Stimulated activated memory B cell treated with anti-CD40 and anti-IgM and Interleukin-4, amounts not matched to agents 10 μg/mL and 1 μg/mL and 100 μg/mL, for 72 hours (primary cell): ENCODE measurements at regions not wholly inside any gene's neighbourhood (a gene's known extent, or its start where the extent isn't known, plus 50 kb on each side); places are given as distances from the start of the nearest gene placed in this dataset.
"Not testable (repeated sequence)": the region's sequence is repeated elsewhere in the genome, so short reads cannot be mapped to it uniquely, and the experiment has no call there.

ENCODE experiments used
- ATAC-seq: fragments of 150-1000 bp; cut with Tn5 transposase; 2 replicates; pipeline ENCODE4 v1.10.0; 2021
- H3K27ac Mint-ChIP-seq: one replicate; pipeline ENCODE4 v1.8.0; 2022; ENCODE audit warnings: mild to moderate bottlenecking, mixed read lengths
- H3K27me3 Mint-ChIP-seq: one replicate; pipeline ENCODE4 v1.8.0; 2022; ENCODE audit warnings: mixed read lengths
- H3K36me3 Mint-ChIP-seq: one replicate; pipeline ENCODE4 v1.8.0; 2022; ENCODE audit warnings: mixed read lengths
- H3K4me1 Mint-ChIP-seq: one replicate; pipeline ENCODE4 v1.8.0; 2022; ENCODE audit warnings: mixed read lengths
- H3K4me3 Mint-ChIP-seq: one replicate; pipeline ENCODE4 v1.8.0; 2022; ENCODE audit warnings: mild to moderate bottlenecking, moderate library complexity, mixed read lengths
- H3K9me3 Mint-ChIP-seq: one replicate; pipeline ENCODE4 v1.8.0; 2022; ENCODE audit warnings: mixed read lengths

- Mint-ChIP-seq H3K4me3 (no peak overlapping the region), H3K9me3 (no peaks in the 10 kb centered on the region), H3K27ac (no peak overlapping the region), H3K4me1 (no peaks in the 10 kb centered on the region), H3K27me3 (no peaks in the 10 kb centered on the region), H3K36me3 (no peaks in the 10 kb centered on the region)
- no peak for ATAC-seq
Observed at GRCh38 chr7:110253093-110253492, 837.8 kb upstream of the LRRN3 start.

GRCh38 chr7:110257673-110258072 is 833.3 kb upstream of the LRRN3 start:
- H3K27me3 Mint-ChIP-seq = no peaks in the 10 kb centered on the region
- no peak for ATAC-seq
- H3K4me3 Mint-ChIP-seq = no peak overlapping the region
- H3K4me1 Mint-ChIP-seq = no peaks in the 10 kb centered on the region
- H3K27ac Mint-ChIP-seq = no peak overlapping the region
- no peaks in the 10 kb centered on the region for H3K36me3 Mint-ChIP-seq
- no peaks in the 10 kb centered on the region for H3K9me3 Mint-ChIP-seq

GRCh38 chr7:110262251-110262650 is 828.7 kb upstream of the LRRN3 start:
- no peaks in the 10 kb centered on the region for H3K9me3 Mint-ChIP-seq
- no peak for ATAC-seq
- no peaks in the 10 kb centered on the region for H3K4me1 Mint-ChIP-seq
- H3K36me3 Mint-ChIP-seq = no peaks in the 10 kb centered on the region
- no peak overlapping the region for H3K4me3 Mint-ChIP-seq
- no peaks in the 10 kb centered on the region for H3K27me3 Mint-ChIP-seq
- H3K27ac Mint-ChIP-seq = no peak overlapping the region

GRCh38 chr7:110264288-110264687 is 826.6 kb upstream of the LRRN3 start:
- H3K4me3 Mint-ChIP-seq = no peak overlapping the region
- no peaks in the 10 kb centered on the region for H3K27me3 Mint-ChIP-seq
- no peak overlapping the region for H3K27ac Mint-ChIP-seq
- no peaks in the 10 kb centered on the region for H3K4me1 Mint-ChIP-seq
- peaks cover 3% of the 10 kb centered on the region for H3K9me3 Mint-ChIP-seq
- no peak for ATAC-seq
- no peaks in the 10 kb centered on the region for H3K36me3 Mint-ChIP-seq

GRCh38 chr7:110281362-110281761 is 809.6 kb upstream of the LRRN3 start:
- Mint-ChIP-seq H3K4me1 (no peaks in the 10 kb centered on the region), H3K27ac (no peak overlapping the region), H3K4me3 (no peak overlapping the region), H3K27me3 (no peaks in the 10 kb centered on the region), H3K9me3 (no peaks in the 10 kb centered on the region), H3K36me3 (no peaks in the 10 kb centered on the region)
- no peak for ATAC-seq

GRCh38 chr7:110283056-110283455 is 807.9 kb upstream of the LRRN3 start:
- no peaks in the 10 kb centered on the region for H3K36me3 Mint-ChIP-seq
- ATAC-seq = no peak

GRCh38 chr7:110291430-110291829 is 799.5 kb upstream of the LRRN3 start:
- ATAC-seq = no peak
- Mint-ChIP-seq H3K4me1 (no peaks in the 10 kb centered on the region), H3K27ac (no peak overlapping the region), H3K9me3 (no peaks in the 10 kb centered on the region), H3K4me3 (no peak overlapping the region), H3K36me3 (no peaks in the 10 kb centered on the region), H3K27me3 (no peaks in the 10 kb centered on the region)

More at GRCh38 chr7:110283056-110283455, 807.9 kb upstream of the LRRN3 start:
- H3K27me3 Mint-ChIP-seq = no peaks in the 10 kb centered on the region
- no peak overlapping the region for H3K4me3 Mint-ChIP-seq
- H3K4me1 Mint-ChIP-seq = no peaks in the 10 kb centered on the region
- H3K9me3 Mint-ChIP-seq = no peaks in the 10 kb centered on the region
- no peak overlapping the region for H3K27ac Mint-ChIP-seq

GRCh38 chr7:110296321-110296720 is 794.6 kb upstream of the LRRN3 start:
- Mint-ChIP-seq H3K27ac (no peak overlapping the region), H3K36me3 (no peaks in the 10 kb centered on the region), H3K9me3 (no peaks in the 10 kb centered on the region), H3K27me3 (no peaks in the 10 kb centered on the region), H3K4me3 (no peak overlapping the region), H3K4me1 (no peaks in the 10 kb centered on the region)
- ATAC-seq = no peak

GRCh38 chr7:110307776-110308175 is 783.2 kb upstream of the LRRN3 start:
- no peak overlapping the region for H3K4me3 Mint-ChIP-seq
- H3K27ac Mint-ChIP-seq = no peak overlapping the region

GRCh38 chr7:110308791-110309190 is 782.1 kb upstream of the LRRN3 start:
- H3K9me3 Mint-ChIP-seq = peaks cover 8% of the 10 kb centered on the region
- no peaks in the 10 kb centered on the region for H3K27me3 Mint-ChIP-seq
- no peaks in the 10 kb centered on the region for H3K4me1 Mint-ChIP-seq
- H3K36me3 Mint-ChIP-seq = no peaks in the 10 kb centered on the region
- no peak overlapping the region for H3K4me3 Mint-ChIP-seq
- ATAC-seq = no peak
- H3K27ac Mint-ChIP-seq = no peak overlapping the region

More at GRCh38 chr7:110307776-110308175, 783.2 kb upstream of the LRRN3 start:
- Mint-ChIP-seq H3K36me3 (no peaks in the 10 kb centered on the region), H3K9me3 (peaks cover 8% of the 10 kb centered on the region), H3K4me1 (no peaks in the 10 kb centered on the region), H3K27me3 (no peaks in the 10 kb centered on the region)
- no peak for ATAC-seq

- Mint-ChIP-seq H3K27me3 (no peaks in the 10 kb centered on the region), H3K4me3 (no peak overlapping the region), H3K4me1 (no peaks in the 10 kb centered on the region), H3K27ac (no peak overlapping the region), H3K9me3 (peaks cover 8% of the 10 kb centered on the region), H3K36me3 (no peaks in the 10 kb centered on the region)
- no peak for ATAC-seq
Observed at GRCh38 chr7:110309941-110310340, 781.0 kb upstream of the LRRN3 start.

- no peak overlapping the region for H3K4me3 Mint-ChIP-seq
- H3K27ac Mint-ChIP-seq = no peak overlapping the region
- H3K27me3 Mint-ChIP-seq = no peaks in the 10 kb centered on the region
- ATAC-seq = no peak
- no peaks in the 10 kb centered on the region for H3K36me3 Mint-ChIP-seq
- no peaks in the 10 kb centered on the region for H3K4me1 Mint-ChIP-seq
- H3K9me3 Mint-ChIP-seq = peaks cover 12% of the 10 kb centered on the region
Observed at GRCh38 chr7:110311556-110311955, 779.4 kb upstream of the LRRN3 start.

GRCh38 chr7:110317541-110318265 is 773.2 kb upstream of the LRRN3 start:
- no peak overlapping the region for H3K27ac Mint-ChIP-seq
- peaks cover 18% of the 10 kb centered on the region for H3K9me3 Mint-ChIP-seq
- H3K27me3 Mint-ChIP-seq = no peaks in the 10 kb centered on the region
- H3K4me1 Mint-ChIP-seq = no peaks in the 10 kb centered on the region
- ATAC-seq = no peak
- H3K4me3 Mint-ChIP-seq = no peak overlapping the region
- no peaks in the 10 kb centered on the region for H3K36me3 Mint-ChIP-seq

GRCh38 chr7:110320285-110320684 is 770.6 kb upstream of the LRRN3 start:
- peaks cover 18% of the 10 kb centered on the region for H3K9me3 Mint-ChIP-seq
- not testable (repeated sequence) for H3K27me3 Mint-ChIP-seq, H3K27ac Mint-ChIP-seq, ATAC-seq, H3K4me1 Mint-ChIP-seq, H3K4me3 Mint-ChIP-seq, H3K36me3 Mint-ChIP-seq

GRCh38 chr7:110322796-110323195 is 768.1 kb upstream of the LRRN3 start:
- ATAC-seq = no peak
- Mint-ChIP-seq H3K27ac (no peak overlapping the region), H3K27me3 (no peaks in the 10 kb centered on the region), H3K36me3 (no peaks in the 10 kb centered on the region), H3K4me1 (no peaks in the 10 kb centered on the region), H3K4me3 (no peak overlapping the region), H3K9me3 (peaks cover 8% of the 10 kb centered on the region)

- H3K4me3 Mint-ChIP-seq = no peak overlapping the region
- no peaks in the 10 kb centered on the region for H3K36me3 Mint-ChIP-seq
- H3K9me3 Mint-ChIP-seq = peaks cover 4% of the 10 kb centered on the region
- no peaks in the 10 kb centered on the region for H3K27me3 Mint-ChIP-seq
- no peak overlapping the region for H3K27ac Mint-ChIP-seq
- no peaks in the 10 kb centered on the region for H3K4me1 Mint-ChIP-seq
- no peak for ATAC-seq
Observed at GRCh38 chr7:110326966-110327365, 764.0 kb upstream of the LRRN3 start.
